ENCODE measurements at regions not wholly inside any gene's neighbourhood (a gene's known extent, or its start where the extent isn't known, plus 50 kb on each side); places are given as distances from the start of the nearest gene placed in this dataset.

GRCh38 chr9:99432075-99432474, 210.0 kb downstream of the SEC61B start:
- TF ChIP-seq USF2 (CRISPR knock-in tag; IDR thresholded peaks at IDR 0.05) (no peak), AR (CRISPR knock-in tag; IDR thresholded peaks at IDR 0.05) (no peak), FOXP1 (CRISPR knock-in tag; IDR thresholded peaks at IDR 0.05; ENCODE audit: borderline replicate concordance) (no peak), NR3C1 (CRISPR knock-in tag; conservative IDR thresholded peaks at IDR 0.05; ENCODE audit: low read depth) (no peak), TP53 (CRISPR knock-in tag; IDR thresholded peaks at IDR 0.05) (no peak), NFE2L1 (CRISPR knock-in tag; IDR thresholded peaks at IDR 0.05) (no peak), SMAD3 (CRISPR knock-in tag; IDR thresholded peaks at IDR 0.05; ENCODE audit: borderline replicate concordance) (no peak), ZNF263 (CRISPR knock-in tag; IDR thresholded peaks at IDR 0.05; ENCODE audit: low read depth) (no peak)
- TF ChIP-seq, protein P1, sequence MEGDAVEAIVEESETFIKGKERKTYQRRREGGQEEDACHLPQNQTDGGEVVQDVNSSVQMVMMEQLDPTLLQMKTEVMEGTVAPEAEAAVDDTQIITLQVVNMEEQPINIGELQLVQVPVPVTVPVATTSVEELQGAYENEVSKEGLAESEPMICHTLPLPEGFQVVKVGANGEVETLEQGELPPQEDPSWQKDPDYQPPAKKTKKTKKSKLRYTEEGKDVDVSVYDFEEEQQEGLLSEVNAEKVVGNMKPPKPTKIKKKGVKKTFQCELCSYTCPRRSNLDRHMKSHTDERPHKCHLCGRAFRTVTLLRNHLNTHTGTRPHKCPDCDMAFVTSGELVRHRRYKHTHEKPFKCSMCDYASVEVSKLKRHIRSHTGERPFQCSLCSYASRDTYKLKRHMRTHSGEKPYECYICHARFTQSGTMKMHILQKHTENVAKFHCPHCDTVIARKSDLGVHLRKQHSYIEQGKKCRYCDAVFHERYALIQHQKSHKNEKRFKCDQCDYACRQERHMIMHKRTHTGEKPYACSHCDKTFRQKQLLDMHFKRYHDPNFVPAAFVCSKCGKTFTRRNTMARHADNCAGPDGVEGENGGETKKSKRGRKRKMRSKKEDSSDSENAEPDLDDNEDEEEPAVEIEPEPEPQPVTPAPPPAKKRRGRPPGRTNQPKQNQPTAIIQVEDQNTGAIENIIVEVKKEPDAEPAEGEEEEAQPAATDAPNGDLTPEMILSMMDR (IDR thresholded peaks at IDR 0.05), result no peak

Data from WTC11 (cell line).